NCI-H187 (cell line): ENCODE measurements at regions not wholly inside any gene's neighbourhood (a gene's known extent, or its start where the extent isn't known, plus 50 kb on each side); places are given as distances from the start of the nearest gene placed in this dataset.
"Not testable (repeated sequence)": the region's sequence is repeated elsewhere in the genome, so short reads cannot be mapped to it uniquely, and the experiment has no call there.

ENCODE experiments used
- DNase-seq, 2 experiments: peaks; one replicate each; lab custom pipeline; 2025; lab: John Stamatoyannopoulos, UW

DNA sequence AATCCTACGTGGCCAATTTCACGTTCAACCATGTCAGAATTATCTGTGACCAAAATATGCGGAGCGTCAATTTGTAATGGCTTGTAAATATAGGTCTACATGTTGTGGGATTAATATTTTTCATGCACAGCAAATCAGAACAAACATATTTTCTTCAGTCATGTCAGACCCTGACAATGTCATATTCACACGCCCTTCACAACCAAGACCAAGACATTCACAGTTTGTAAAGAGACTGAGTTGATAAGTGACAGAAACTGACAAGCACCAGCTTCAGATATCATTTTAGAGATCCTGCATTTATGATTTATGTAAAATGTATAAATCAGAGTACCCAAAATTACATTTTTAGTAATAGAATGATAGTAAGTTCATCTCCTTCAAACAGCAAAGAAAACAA lies 57.3 kb upstream of the NOVA1 start:
- no peak for DNase-seq

DNA sequence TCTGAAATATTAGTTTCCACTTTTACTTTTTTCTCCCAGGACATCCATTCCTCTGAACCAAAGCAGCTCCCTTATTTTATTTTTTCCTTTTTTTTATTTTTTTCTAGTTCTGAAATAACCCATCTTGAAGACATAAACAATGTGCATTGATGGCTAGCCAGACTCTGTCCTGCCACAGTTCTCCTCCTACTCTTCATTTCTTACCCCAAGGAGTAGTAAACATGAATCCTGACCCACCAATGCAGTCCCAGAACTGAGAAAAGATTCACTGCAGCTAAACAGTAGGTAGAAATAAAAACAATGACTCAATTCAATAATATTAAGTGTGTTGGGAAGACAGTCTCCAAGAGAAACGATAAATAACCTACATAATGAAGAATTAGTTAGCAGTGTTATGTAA lies 65.7 kb upstream of the NOVA1 start:
- no peak for DNase-seq

- not testable (repeated sequence) for DNase-seq
Measured at GRCh38 chr14:26678732-26679420, 81.0 kb upstream of the NOVA1 start.

- DNase-seq: no peak
Measured at GRCh38 chr14:26685401-26685800, 87.6 kb upstream of the NOVA1 start.

DNA sequence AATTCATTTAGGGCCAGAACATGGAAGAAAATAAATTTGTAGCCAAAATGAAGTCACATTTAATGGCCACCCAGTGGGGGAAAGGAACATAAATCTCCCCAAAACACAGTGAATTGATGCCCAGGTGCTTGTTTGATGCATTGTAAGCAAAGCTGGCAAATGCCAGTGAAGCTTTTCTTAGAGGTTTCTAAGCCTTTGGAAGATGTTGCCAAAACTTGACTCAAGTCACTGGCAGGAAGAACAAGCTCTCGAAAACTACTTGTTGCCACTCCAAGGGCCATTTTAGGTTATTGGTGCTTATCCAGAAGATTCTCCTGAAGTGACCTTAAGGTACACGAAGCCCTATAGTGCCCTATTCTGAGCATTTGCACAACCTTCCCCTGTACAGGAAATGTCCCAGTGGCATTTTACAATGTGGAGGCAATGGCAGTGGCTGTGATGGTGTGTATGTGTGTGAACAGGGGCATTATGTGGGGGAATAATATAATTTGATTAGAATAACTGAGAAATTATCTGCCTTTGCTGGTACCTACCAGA lies 89.5 kb upstream of the NOVA1 start:
- no peak for DNase-seq

DNA sequence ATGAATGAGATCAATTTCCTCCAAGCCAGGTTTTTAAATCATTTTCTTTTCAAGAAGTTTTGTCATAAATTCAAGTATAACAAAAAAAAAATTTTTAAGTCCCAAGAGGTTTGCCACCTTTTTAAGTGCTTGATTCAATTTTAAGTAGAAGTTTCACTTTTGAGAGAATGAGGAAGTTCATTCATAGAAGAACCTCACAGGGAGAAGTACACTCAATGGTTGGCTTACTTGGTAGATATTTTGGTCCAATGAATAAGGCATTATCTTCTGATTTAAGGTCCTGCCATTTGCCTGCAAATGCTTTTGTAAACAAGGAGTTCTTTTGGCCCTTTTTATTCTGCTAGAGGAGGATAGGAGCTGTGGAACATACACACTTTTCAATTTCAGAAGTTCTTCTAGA lies 96.7 kb upstream of the NOVA1 start:
- no peak for DNase-seq

DNA sequence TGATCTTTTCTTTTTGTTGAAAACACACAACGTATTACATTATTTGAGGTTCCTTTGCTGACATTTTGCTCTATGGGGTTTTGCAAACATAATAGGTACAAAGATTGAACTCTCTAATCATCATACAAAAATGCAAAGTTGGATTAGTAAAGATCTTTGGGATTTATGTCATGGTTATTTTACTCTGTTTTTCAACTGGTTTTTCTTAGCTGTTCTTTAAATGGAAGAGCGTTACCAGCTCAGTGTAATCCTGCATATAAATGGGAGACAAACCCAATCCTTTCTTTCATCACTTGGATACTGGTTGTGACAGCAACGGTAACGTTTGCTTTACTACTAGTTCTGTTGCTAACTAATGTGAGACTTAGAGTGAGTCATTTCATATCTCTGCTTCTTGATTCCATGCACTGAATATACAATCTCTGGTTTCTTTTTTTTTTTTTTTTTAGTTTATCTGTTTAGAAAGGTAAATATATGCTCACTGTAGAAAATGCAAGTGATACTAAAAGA lies 104.9 kb upstream of the NOVA1 start:
- DNase-seq: no peak

DNA sequence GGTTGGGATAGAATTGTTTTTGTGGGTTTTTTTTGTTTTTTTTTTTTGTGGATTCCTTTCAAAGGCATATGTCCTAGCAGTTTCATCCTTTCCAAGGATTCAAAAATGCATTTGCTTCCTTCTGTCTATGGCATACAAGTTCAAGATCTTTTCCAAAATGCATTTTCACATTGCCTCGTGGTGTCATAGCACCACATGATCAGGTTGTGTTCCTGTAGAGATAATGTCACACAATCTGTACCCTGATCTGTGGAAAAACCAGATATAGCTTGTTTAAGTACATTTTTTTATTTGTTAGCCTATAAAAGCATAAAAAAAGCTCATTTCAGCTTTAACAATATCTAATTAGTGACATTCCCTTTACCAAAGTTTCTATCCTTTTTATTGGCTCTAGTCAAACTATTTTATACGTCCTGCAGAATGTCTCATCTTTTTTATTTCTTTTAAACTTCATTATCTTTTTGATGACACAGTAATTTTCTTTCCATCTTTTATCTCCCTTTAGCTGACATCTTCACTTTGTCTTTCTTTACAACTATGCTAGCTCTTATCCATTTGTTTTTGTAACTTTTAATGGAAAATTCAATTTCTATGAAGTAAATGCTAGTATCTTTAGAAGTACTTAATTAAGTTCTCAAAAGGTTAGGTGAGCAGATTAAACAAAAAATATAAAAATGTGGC lies 106.0 kb upstream of the NOVA1 start:
- DNase-seq: no peak

GRCh38 chr14:26707234-26707633 lies 109.4 kb upstream of the NOVA1 start:
- DNase-seq: no peak

DNA sequence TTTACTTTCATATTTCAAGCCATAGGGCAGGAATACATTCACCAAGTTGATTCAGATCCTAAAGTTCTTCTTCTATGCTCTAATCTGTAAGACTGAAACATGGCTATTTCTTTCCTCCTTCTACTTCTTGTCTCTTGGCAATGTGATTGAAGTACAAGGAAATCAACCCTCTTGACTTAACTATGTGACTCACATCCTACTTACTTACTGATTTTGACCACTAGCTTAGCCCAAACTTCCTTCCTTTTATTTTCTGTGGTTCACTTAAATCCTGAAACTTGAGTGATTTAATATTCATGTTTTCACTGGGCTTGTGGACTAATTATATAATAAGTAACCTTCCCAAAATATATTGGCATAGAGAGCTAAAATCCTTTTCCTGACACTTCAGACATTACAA lies 111.2 kb upstream of the NOVA1 start:
- DNase-seq: no peak

DNA sequence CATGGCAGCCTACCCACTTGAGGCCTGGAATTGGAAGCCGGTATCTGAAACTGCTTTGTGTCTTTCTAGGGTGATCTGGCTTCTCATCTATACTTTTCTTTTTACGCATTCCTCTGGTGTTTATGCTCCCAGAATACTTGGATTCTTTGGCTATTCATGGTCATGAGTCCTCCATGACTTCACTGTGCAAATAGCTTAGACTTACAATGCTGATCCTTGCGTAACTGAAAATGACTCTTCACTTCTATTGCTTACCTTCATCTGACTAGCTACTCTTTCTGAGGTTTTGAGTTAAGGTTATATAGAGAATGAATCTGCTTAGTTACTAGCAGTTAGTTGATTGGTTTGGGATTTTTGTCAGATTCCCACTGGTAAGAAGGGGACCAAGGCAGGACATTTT lies 121.7 kb upstream of the NOVA1 start:
- no peak for DNase-seq

- no peak for DNase-seq
Measured at GRCh38 chr14:26722258-26722657, 124.4 kb upstream of the NOVA1 start.

DNA sequence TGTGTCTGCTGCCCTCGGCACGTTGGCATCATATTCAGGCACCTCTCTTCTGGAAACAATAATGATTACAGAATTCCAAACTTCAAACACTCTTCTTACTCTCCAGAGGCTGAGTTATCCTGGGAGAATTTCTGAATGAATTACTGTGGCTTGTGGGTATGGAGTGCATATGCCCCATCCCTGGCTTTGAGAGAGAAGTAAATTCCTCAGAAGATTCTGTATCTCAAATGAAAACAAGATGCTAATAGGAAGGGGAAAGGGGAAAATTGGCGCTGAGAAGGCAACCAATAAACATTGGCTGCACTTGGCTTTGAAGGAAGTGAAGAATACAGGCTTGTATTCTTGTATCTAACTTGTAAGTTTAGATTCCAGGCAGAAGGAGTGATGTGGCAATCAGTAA lies 132.0 kb upstream of the NOVA1 start:
- DNase-seq: no peak

GRCh38 chr14:26730929-26731618 lies 133.2 kb upstream of the NOVA1 start:
- peak in 1 of 2 experiments; percentile 20 for DNase-seq

- no peak for DNase-seq
Measured at GRCh38 chr14:26735811-26736210, 138.0 kb upstream of the NOVA1 start.

DNA sequence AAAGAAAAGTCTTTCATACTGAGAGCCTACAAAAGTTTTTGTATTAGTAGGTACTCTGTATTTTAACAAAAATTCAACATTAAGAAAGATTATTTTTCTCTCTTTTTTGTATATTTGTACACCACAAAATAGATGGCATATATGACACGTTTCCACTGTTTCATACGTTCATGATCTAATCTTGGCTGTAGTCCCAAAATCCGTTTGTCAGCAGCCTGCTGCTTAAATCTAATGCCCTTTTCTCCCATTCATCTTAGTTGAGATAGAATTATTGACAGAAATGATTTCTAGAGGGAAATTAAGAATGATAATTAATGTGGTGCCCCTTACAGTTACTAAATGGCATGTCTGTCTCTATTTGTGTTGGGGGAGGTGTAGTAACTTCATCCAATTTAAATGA lies 140.7 kb upstream of the NOVA1 start:
- no peak for DNase-seq

DNA sequence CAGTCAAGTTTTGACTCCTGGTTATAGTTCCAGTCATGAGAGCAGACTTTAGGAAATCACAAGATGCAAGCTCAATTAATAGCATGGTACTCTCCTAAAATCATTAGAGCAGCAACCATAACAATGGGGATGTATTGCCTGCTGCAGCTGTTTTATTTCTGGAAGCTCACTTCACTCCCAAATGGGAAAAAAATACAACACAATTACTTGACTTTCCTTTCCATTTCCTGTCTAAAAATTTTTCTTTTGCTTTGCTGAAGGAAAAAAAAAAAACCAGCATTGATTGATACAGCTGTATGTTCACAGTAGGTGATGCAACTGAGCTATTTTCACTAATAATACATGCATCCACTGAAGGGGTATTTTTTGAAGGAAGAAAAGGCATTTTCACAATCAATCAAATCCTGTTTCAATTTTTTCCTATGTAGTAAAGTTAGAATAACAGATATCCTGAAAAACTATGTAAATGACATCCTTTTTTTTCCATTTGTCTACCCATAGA lies 143.9 kb upstream of the NOVA1 start:
- DNase-seq: no peak

- no peak for DNase-seq
Measured at GRCh38 chr14:26743284-26743683, 145.5 kb upstream of the NOVA1 start.

- DNase-seq: no peak
Measured at GRCh38 chr14:26744903-26745302, 147.1 kb upstream of the NOVA1 start.

GRCh38 chr14:26761532-26761931 lies 163.7 kb upstream of the NOVA1 start:
- no peak for DNase-seq

DNA sequence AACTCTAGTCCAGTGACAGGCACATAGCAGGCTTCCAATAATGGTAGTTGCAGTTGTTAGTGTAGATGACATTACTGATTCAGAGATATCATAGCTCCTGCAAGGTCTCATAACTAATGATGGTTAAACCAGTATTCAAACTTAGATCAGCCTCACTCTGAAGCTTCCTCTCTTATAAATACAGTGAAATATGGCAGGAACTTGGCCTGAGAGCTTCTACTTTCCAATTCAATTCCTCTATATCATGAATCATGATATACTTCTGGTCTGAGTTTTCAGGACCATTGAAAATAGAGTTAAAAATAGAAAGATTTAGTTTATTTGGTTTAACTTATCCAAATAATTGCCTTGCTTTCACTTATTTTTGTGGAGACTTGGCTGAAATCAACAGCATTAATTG lies 167.5 kb upstream of the NOVA1 start:
- no peak for DNase-seq

- no peak for DNase-seq
Measured at GRCh38 chr14:26765768-26766520, 168.1 kb upstream of the NOVA1 start.
